GM19395 (cell line): ENCODE measurements at regions not wholly inside any gene's neighbourhood (a gene's known extent, or its start where the extent isn't known, plus 50 kb on each side); places are given as distances from the start of the nearest gene placed in this dataset.
"Not testable (repeated sequence)": the region's sequence is repeated elsewhere in the genome, so short reads cannot be mapped to it uniquely, and the experiment has no call there.

Experiments
- ATAC-seq: cut with Tn5 transposase; IDR thresholded peaks from one replicate; pipeline ENCODE4 v1.9.1; 2021; ENCODE audit warnings: mild to moderate bottlenecking, moderate library complexity; ENCODE audit not compliant: unreplicated experiment

DNA sequence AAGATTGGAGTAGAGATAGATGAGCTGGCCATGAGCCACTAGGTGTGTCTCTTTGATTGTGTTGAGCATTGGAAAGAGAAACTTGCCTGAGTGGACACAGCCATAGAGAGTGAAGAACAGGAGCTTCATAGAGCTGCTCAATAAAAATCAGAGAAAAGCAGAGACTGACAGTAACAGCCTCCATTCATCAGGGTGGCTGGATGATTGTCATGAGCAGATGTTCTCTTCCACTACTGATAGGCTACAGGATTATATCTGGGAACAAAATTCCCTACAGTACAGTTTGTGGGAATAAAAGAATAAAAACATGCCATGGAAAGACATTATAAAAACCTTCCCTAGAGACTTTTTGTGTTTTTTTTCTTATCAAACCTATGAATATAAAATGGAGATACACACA lies 404.8 kb upstream of the ACVR2A start:
- no peak for ATAC-seq

DNA sequence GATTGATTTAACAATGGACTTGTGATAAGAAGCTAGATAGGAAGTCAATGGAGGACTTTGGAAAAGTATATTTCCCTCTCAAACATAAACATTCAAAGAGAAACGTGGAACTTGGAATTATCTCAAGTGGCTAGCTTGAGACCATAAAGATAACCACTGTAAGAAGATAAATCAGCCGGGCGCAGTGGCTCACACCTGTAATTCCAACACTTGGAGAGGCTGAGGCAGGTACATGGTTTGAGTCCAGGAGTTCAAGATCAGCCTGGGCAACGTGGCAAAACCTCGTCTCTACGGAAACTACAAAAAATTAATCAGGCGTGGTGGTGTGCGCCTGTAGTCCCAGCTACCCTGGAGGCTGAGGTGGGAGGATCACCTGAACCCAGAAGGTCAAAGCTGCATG lies 405.9 kb upstream of the ACVR2A start:
- no peak for ATAC-seq

DNA sequence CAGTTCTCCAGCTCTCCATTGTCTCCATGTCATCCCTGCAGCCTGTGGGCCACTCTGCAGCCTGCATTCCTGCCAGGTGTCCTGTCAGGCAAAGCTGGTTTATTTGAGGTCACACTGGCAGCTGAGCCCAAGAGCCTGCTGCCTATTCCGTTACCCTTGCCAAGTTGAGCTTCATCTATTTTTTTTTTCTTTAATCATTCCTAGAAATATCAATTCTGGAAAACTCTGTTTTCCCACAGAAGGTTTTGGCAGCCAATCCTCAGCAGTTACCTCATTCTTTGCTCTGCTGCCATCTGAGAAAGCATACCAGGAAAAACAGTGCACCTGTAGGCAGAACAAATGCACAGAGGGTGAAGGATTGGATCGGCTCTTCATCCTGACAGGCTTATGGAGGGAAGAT lies 411.0 kb upstream of the ACVR2A start:
- ATAC-seq, result no peak

DNA sequence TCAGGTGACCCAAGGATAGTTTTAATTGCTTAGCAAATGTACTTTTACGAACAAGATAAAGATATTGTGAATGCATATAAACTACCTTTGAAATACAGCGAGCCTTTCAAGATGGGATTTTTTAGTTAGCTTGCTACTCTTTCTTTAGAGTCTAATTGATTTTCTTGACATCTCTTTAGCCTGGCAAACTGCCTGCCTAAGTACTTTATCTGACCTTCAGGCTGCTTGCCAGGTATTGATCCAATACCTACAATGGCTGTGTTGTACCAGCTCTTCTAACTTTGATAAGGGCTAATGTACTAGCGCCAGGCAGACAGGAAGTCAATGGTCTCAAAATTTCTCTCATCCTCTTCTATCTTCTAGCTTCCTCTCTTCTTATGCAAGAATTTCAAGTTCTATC lies 414.4 kb upstream of the ACVR2A start:
- no peak for ATAC-seq

DNA sequence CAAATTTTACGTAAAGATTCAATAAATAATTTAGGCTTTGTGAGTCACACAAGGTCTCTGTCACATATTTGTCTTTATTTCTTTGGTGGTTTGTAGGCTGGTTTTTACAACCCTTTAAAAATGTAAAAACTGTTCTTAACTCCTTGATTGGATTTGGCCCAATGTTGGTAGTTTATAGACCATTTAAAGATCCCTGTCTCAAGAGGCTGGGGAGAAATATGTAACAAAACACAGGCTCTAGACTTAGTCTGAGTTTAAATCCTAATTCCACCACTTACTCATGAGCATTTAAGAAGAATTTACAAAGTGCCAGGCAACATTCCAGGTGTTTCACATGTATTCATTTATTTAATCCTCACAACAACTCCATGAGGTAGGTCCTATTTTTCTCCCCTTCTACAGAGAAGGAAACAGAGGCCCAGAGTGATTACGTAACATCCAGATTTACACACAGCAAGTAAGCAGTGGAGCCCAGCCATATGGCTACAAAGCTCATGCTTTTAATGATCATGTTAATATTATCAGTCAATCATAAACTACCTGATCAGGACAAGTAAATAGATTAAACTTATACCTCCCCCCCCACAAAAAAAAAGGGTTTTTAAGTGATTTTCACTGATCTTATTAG lies 416.6 kb upstream of the ACVR2A start:
- ATAC-seq, result no peak

DNA sequence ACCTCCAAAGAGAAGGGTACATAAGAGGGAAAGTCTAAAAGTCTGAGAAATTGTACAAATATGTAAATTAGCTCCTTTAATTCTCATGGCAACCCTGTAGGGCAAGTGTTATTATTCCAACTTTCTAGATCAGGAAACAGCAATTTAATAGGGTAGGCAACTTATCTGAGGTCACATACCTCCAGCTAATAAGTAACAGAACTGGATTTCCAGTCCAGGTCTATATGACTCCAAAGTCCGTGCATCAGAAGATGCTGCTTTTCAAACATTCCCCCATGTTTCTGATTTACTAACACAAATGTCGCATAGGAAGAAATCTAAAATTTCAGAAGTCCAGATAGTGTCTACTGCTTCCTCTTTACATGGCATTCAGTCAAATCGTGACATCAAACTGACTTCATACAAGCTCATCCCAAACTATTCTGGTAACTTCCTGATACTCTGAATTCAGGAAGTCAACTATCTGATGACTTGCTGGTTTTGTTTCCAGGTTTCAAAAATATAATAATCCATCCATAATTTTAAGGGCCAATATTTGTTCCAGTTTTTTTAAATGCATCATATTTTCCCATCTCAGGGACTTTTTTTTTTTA lies 419.3 kb upstream of the ACVR2A start:
- no peak for ATAC-seq

DNA sequence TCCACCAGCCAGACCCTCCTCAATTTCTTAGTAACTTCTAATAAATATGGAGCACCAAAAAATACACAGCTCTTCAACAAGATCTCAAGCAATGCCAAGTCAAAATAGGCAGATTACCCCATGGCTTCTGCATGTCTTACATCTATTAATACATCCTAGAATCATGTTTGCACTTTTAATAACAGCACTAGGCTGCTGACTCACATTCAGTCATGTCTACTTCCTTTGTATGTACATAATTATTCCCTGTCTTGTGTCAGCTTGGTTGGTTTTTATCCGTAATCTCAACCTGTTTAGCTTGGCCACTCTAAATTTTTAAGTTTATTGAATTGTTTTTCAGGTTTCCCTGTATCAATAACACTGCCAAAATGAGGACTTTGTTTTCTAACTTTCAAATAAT lies 420.1 kb upstream of the ACVR2A start:
- ATAC-seq, result no peak

DNA sequence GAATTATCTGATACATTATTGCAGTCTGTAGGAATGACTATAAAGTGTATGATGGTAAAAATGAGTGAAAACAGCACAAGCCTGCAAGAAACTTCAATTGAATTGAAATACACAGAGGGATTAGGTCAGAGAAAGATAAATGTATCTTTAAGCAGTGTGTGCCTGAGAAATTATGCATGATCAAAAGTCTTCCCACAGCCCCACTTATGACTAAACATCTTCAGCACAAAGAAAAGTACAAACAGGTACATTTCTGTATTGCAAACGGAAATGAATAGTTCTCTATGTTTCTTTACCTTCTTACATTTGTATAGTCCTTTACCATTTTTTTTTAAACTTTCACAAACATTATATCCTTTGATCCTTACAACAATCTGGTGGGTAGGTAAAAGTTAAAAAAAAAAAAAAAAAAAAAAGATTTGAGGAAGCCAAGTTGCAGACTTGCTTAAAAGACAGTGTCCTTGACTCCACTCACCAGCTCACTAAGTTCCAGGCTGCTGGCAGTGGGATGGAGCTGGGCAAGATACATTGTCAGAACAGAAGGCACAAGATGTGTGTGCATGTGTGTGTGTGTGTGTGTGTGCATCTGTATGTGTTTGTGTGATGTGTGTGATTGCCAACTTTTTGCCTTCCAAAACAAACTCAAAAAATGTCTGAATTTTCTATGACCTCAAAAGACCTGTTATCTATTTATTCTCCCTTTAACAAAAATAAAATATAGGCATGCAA lies 423.7 kb upstream of the ACVR2A start:
- no peak for ATAC-seq

DNA sequence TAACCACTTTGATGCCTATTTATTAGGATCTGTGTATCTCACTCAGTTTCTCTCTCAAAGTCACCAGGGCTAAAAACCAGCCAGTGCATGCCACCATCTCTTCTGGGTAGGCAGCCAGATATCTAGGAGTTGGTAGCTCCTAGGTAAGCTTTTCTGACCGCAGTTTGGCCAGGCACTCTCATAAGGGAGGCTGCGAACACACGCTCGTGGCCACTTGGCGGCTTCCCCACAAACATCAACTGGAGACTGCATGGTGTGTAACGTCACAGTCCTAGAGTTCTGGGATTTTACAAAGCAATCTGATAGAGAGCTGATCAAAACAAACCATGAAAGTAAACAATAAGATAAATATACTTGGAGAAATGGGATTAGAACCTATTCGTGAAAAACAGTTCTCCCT lies 424.3 kb upstream of the ACVR2A start:
- ATAC-seq, result no peak

DNA sequence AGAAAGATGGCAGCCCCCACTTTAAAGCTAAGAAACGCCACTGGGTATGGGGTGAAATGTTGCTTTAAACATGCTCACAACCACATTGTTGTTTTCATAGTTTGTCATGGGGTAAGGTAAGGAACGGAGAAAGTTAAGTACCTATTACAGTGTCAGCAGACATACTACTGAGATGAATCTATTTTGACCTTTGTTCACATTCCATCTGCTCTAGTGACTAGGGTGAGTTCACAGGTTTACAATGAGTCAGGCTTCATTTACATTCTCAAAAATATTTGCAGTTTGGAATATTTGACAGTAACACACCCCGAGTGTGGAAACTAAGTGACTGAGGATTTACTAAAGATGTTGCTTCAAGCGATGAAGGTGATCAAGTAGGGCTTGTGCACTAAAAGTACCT lies 428.7 kb upstream of the ACVR2A start:
- ATAC-seq, result no peak

DNA sequence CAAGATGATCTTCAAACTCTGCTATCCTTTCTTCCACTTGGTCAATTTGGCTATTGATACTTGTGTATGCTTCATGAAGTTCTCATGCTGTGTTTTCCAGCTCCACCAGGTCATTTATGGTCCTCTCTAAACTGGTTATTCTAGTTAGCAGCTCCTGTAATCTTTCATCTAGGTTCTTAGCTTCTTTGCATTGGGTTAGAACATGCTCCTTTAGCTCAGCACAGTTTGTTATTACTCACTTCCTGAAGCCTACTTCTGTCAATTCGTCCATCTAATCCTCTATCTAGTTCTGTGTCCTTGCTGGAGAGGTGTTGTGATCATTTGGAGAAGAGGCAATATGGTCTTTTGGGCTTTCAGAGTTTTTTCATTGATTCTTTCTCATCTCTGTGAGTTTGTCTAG lies 430.2 kb upstream of the ACVR2A start:
- ATAC-seq, result not testable (repeated sequence)

DNA sequence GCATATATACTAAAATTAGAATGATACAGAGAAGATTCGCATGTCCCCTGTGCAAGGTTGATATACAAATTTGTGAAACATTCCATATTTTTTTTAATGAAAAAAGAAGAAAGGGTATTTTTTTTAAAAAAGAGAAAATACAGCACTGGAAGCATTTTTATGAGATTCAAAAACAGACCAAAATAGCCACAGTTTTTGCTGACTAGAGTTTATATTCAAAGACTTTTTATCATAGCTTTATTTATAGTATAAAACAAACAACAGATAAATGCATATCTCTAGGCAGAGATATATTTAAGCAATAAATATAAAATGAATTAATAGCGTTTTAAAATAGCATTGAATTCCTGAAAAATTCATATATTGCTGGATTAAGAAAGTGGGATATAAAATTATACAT lies 436.5 kb upstream of the ACVR2A start:
- ATAC-seq, result no peak

DNA sequence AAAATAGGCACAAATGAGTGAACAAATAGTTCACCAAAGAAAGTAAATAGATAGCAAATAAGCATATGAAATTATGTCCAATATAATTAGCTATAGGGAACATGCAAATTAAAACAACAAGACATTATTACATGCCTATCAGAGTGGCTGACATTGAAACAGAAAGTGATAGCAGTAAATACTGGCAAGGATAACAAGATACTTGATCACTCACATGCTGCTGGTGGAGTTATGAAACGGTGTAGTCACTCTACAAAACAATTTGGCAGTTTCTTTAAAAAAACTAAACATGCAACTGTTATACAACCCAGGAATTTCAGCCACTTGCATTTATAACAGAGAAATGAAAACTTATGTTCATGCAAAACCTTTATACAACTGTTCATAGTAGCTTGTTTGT lies 439.2 kb upstream of the ACVR2A start:
- ATAC-seq, result no peak

DNA sequence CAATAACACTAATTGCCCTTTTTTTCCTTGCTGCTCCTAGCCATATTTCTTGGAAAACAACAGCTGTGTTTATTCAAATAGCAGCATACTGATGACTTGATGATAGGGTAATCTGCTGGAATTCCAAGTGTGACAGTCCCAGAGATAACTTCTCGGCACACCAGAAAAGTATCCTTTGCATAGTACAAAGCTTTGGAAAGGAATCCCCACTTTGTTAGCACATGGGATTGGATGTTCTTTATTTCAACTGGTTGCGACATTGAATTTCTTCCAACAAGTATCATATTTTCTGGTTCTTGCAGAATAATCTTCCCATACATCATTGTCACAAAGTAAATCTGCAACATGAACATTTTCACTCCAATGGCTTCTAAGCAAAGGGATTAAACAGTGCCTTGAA lies 445.8 kb upstream of the ACVR2A start:
- no peak for ATAC-seq

DNA sequence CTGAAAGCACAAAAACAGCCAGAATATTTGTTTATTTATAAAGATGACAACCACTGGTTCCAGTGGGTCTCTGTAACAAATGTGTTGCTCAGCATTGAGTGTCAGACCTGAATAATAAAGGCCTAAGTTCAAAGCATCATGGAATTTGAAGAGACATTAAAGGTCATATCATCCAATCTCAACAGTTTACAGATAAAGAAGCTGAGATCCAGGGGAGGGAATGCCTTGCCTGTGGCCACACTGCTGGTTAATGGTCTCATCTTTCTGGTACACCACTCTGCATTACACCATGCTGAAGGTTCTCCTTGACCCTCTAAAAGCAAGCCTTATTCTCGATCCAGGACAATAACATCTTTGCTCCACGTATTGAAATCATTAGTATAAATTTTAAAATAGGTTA lies 446.5 kb upstream of the ACVR2A start:
- no peak for ATAC-seq

DNA sequence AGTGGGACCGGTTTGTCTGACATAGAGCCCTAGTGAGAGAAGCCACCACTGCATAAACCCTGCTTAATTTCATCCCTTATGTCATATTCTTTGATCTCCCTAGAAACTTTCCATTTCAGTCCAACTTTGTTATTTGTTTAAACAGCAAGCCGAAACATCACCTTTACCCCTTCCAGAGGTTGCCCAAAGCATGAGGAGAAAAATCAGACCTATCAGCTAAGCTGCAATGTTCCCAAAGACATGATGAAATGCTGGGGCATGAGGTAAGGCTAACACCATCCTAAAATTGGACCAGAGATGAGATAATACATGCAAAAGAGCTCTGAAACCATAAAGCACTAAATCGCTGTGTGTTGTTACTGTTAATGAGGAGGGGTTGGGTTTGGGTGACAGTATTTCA lies 447.9 kb upstream of the ACVR2A start:
- ATAC-seq, result no peak

DNA sequence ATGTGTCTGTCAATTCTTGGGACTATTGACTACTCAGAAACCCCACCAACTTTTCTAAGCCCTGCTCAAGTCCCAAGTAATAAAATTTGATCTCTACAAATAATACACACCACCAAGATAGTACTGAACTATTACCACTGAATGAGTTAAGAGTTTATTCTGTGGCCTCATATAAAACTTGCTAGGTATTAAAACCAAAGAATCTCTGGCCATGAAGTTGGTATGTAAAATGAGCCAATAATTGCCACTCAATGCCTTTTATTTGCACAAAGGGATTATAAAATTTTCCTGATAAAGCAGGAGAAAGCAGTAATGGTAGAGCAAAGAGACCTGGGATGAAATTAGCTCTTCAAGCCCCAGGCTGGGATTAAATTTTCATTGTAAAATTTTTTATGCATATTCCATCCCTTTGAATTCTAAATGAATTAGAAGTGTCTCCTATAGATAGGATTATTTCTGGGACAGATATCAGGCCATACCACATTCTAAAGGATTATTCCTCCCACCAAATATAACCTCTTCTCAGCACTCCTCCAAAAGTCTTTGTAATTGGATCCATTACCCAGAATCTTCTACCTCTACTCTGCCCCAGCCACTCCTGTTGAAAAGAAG lies 450.5 kb upstream of the ACVR2A start:
- ATAC-seq, result no peak

DNA sequence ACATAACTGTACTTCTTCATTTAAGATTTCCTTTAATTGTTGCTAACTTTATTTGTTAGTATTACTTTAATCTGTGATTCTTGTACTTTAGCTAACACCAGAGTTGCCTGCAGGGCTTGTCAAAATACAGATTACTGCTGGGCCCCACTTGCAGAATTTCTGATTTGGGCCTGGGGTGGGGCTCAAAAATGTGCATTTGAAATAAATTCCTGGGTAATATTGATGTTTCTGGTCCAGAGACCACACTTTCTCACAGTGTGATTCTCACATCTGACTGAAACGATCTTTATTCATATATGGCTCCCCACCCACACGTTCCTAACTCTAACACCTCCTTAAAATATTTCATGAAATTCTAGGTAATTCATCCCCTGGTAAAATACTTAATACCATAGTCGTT lies 452.6 kb upstream of the ACVR2A start:
- no peak for ATAC-seq

DNA sequence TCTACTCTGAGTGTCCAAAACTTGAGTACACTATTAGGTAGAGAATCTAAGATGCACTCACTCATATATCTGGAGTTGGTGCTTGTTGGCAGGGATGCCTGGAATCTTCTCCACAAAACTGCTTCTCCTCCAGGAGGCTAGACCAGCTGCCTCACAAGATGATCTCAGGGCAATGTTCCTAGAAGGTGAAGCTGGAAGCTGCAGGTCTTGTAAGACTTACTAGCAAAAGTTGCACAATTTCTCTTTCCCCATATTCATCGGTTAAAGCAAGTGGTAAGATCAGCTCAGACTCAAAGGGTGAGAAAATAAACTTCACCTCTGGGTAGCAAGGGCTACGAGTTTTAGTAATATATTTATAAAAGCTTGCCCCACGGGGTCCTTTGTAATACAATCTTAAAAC lies 454.4 kb upstream of the ACVR2A start:
- no peak for ATAC-seq

DNA sequence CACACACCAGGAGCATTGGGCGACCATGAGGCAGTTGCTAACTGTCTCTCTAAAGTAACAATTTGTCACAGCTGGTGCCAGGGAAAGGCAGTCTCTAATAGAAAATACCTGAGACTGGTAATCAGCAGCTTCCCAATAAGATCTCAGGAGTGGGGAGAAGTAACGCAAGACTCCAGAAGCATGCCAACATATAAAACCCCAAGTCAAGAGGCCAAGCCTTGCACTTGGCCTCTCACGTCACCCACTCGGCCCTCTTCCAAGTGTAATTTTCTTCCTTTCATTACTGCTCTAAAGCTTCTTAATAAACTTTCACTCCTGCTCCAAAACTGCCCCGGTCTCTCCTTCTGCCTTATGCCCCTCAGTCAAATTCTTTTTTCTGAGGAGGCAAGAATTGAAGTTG lies 455.6 kb upstream of the ACVR2A start:
- no peak for ATAC-seq

DNA sequence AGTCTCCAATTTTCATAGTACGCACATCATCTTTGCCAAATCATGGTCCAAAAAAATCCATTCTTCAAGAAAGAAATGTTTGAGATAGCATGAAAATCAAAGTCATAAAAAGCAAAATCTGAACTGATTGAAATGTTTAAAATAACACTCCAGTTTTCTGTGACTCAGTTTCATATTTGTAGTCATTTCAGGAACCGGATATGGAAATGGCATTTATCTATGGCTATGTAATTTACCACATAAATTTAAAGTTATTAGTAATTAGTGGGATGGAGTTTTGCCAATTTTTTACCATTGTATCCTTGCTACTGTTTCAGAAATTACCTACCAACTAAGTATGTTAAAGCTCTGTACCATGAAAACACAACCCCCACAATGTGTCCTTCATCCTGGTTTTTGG lies 456.6 kb upstream of the ACVR2A start:
- no peak for ATAC-seq

DNA sequence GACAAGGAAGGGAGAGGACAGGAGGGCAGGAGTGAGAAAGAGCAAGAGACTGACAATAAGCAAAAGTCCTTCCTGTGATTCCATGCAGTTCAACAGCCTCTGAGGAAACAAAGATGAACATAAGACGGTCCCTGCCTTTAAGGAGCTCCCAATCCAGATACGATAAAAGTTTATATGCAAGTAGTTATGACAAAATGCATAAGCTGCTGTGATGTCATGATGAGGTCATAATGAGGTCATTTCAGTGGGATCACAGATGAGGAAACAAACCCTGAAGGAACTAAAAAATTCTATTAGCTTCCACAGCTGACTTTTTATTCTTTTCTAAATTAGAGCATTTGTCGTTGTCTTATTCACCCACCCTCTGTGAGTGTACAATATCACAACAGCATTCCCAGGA lies 458.5 kb upstream of the ACVR2A start:
- ATAC-seq, result no peak
